ENCODE measurements at regions not wholly inside any gene's neighbourhood (a gene's known extent, or its start where the extent isn't known, plus 50 kb on each side); places are given as distances from the start of the nearest gene placed in this dataset.
"Not testable (repeated sequence)": the region's sequence is repeated elsewhere in the genome, so short reads cannot be mapped to it uniquely, and the experiment has no call there.

DNA sequence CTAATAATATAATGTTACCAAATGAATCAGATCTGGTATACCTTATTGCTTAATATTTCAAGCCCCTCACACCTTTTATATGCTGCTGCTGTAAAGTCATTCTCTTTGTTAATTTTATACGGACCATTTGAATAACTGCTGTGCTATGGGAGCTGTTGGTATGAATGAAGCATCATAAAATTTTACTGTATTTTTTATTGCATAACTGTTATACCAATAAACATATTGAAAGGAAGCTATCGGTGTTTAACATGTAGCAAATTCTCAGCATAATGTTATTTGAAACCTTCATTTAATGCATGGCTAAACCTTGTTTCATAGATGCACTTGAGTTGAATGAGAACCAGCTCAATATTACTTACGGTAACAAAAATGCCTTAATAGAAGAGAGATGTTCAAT lies 1040.3 kb downstream of the SOCS6 start:
- DNase-seq = no peak

DNA sequence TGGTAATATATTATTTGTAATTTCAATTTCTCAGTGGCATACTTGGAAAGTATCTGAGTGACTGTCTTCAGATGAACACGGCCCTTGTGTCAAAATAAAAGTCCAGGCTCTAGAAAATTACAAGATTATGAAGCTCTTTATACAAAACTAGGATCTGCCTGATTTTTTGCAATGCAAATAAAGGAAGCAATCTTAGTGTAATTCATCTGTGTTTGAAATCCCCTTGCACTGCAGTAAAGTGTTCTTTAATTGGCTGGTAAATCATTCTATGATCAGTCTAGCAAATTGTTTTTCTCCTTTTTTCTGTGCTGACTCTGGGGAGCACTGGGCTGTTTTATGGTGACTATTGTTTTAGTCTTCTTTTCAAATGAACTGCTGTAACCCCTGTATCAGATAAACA lies 1039.0 kb downstream of the SOCS6 start:
- DNase-seq = no peak

DNA sequence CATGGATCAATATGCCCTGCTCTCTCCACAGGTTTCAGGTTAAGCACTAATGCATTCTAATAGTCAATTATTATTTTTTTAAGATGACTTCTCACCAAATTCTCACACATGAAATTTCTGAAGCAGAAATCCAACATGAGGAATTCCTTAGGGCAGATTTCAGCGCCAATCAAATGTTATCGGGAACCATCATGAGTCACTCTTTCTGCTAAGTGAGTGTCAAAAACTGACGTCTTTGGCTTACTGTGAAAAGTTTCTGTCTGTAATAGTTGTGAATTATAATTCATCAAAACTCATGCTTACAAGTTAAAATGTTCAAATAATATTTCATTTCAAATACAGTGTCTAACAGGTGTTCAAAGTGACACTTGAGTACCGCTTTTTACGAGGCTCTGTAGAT lies 1038.6 kb downstream of the SOCS6 start:
- DNase-seq = no peak

DNA sequence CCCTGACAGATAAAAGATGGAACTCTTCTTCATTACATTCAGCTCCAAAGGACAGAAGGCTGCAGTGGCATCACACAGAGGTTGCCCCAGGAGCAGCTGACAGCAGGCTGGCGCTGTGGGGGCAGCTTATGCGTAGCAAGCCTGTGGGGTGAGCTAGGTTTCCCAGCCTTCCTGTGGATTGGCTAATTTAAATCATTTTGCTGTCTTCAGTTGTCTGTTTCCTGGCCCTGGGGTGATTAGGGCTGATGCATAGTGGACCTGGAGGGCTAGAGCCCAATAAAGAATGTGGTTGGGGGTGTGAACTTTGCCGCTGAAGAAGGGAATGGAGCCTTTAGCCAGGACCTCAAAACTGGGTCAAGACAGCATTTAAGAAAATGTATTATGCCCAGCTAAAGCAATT lies 1038.0 kb downstream of the SOCS6 start:
- DNase-seq = no peak

DNA sequence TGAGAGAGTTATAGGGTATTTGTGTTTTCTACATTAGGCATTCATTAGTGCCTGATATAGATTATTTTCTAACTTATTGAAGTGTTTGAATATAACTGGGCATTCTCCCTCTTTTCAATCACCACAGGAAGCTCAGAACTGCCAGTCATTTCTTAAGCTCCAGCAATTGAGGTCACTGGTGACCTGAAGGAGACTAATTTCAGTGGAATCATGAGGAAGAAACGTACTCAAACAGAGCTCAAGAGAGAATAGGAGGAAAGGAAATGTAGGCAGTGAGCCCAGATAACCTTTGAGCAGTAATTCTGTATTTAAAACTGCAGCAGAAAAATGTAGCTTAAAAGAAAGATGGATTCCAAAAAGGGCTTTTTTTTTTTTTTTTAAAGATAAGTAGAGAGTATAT lies 1035.5 kb downstream of the SOCS6 start:
- no peak for DNase-seq

DNA sequence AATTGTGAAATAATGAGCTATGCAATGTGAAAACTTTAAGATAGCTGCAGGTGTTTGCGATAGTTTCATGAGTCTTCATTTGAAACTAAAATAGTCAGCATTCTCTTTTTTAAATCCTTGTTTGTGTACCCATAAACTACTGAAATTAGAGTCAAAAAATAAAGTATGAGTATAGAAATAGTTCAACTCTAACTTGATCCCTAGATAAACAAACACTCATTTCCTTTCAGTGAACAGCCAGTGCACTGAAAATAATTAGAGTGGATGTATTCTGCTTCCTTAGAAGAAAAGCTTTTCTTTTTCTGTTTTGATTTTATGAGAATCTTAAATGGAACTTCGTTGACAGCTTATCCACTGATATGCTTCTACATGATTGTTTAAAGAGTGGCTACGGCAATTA lies 1033.4 kb downstream of the SOCS6 start:
- DNase-seq = no peak

DNA sequence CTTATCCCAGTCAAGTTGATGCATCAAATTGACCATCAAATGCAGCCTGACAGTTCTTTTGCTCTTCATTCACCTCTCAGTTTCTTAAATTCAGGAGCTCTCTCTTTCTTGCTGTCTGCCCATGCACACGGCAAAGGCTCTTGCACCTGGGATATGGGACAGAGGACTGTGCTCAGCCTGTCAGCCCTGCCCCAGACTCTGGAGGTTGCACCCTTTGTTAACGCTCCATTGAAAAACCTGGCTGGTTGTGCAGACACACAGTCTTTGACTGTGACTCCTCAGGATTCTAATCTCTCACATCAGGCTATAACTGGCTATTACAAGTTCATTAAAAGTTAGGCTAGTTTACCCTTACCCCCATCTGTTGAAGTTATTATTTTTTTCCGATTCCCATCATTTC lies 1032.5 kb downstream of the SOCS6 start:
- DNase-seq = no peak

DNA sequence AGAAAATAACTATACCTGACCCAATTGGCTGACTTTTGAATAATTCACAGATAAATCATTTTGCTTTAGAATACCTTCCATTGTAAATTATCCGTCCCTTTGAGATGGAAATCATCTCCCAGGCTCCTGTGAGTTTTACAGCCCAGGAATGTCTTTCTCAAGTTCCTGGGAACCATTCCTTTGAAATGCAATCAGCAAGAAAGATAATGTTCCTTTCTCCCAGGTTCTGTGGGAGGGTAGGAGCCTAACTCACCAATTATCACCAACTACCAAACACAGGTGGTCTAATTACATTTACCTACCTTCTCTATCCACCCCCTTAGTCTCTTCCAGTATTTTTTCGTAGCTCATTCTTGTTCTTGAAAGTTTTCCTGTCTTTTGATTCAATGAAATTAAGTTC lies 1016.0 kb downstream of the SOCS6 start:
- no peak for DNase-seq

DNA sequence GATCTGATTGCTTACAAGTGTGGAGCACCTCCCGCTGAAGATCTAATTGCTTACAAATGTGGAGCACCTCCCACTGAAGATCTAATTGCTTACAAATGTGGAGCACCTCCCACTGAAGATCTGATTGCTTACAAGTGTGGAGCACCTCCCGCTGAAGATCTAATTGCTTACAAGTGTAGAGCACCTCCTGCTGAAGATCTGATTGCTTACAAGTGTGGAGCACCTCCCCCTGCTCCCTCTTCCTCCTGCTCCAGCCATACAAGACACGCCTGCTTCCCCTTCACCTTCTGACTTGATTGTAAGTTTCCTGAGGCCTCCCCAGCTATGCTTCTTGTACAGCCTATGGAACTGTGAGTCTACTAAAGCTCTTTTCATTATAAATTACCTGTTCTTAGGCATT lies 1014.9 kb downstream of the SOCS6 start:
- DNase-seq = not testable (repeated sequence)

DNA sequence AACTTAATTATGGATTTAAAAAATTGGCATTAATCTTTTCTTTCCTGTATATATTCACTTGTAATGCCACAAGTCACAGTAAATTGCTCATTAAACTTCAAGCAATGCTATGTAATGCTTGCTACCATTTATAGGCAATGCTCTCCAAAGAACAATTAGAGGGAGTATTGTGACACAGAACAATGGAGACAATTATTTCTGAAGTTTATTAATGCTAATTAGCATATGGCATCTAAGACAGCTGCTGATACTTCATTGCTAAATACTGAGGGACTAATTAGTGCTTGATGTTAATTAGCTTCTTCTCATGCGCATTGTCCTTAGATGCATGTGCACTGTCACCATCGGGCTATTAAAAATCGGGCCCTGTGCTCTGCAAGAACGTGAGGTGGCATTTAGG lies 1012.8 kb downstream of the SOCS6 start:
- no peak for DNase-seq

DNA sequence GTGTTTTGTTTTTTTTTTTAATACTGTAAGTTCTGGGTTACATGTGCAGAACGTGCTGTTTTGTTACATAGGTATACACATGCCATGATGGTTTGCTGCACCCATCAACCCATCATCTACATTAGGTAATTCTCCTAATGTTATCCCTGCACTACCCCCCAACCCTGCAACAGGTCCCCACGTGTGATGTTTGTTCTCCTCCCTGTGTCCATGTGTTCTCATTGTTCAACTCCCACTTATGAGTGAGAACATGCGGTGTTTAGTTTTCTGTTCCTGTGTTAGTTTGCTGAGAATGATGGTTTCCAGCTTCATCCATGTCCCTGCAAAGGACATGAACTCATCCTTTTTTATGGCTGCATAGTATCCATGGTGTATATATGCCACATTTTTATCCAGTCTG lies 1005.4 kb downstream of the SOCS6 start:
- not testable (repeated sequence) for DNase-seq

DNA sequence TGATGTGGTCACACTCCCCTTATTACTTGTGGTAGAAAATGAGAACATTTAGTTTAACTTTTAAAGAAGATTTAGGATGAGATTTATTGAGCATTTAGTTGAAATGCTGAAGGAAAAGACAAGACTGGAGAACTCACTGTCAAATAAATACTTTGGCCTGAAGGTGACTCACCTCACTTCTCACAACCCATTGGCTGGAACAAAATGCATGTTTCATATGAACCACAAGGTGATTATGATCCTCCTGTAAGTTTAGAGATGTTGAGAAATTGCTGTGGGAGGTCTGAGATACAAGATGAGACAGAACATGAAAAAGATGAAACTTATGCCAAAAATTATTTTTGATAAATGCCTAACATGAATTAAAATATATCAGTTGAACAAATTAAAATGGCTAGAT lies 1004.5 kb downstream of the SOCS6 start:
- DNase-seq = no peak

DNA sequence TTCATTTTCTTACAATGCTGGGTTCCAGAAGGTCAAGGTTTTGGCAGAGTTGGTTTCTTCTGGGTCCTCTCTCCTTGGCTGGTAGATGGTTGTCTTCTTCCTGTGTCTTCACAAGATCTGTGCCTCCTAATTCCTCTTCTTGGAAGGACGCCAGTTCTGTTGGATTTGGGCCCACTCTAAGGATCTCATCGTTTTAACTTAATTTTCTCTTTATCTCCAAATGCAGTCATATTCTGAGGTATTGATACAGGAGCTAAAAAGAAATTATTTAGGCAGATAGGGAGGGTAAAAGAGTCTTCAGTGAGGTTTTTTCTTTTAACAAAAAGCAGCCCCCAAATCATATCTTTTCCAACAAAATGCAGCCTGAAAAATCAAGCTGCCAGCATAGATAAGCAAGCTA lies 998.4 kb downstream of the SOCS6 start:
- no peak for DNase-seq

DNA sequence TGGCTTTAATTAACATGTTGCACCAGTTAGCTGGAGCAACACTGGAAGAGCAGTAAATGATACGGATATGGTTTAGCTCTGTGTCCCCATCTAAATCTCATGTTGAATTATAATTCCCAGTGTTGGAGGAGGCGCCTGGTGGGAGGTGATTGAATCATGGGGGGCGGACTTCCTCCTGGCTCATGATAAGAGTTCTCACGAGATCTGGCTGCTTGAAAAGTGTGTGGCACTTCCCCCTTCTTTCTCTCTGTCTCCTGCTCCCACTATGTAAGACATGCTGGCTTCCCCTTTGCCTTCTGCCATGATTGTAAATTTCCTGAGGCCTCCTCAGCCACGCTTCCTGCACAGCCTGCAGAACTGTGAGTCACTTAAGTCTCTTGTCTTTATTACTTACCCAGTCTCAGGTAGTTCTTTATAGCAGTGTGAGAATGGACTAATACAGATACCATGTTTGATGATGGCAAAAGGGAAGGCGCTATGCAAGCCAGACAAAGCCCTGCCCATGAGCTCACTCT lies 963.6 kb downstream of the SOCS6 start:
- DNase-seq = no peak

DNA sequence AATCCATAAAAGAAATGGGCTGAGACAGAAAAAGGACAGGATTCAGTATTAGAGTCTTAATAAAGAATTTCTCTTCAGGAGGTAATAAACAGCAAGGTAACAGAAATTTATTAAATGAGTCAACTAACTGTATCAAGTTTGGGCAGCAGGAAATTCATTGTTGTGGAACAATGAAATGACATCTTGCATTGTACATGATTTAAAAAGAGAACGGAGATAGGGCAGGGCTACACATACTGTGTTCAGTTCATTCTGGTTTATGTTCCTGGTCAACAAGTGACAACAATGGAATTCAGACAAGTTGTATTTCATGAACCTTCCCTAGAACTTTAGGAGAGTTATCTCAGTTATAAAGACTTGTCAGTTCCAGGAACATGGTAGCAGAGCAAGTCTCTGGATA lies 961.3 kb downstream of the SOCS6 start:
- no peak for DNase-seq

DNA sequence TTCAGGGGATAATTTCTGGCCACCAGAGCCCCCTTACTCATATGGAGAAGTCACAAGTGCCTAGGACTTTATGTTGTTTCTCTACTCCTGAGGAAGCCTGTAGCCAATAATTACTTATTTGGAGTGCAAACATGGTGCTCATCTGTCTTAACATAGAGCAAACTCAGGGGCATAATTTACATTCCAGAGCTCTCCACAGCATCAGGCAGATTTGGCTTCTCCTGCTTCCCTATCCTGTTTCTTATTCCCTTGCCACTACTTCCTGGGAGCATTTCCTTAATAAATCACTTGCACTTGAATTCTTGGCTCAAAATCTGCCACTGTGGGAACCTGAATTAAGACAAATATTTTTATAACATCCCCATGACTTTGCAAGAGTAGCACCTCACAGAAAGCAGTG lies 960.9 kb downstream of the SOCS6 start:
- no peak for DNase-seq

DNA sequence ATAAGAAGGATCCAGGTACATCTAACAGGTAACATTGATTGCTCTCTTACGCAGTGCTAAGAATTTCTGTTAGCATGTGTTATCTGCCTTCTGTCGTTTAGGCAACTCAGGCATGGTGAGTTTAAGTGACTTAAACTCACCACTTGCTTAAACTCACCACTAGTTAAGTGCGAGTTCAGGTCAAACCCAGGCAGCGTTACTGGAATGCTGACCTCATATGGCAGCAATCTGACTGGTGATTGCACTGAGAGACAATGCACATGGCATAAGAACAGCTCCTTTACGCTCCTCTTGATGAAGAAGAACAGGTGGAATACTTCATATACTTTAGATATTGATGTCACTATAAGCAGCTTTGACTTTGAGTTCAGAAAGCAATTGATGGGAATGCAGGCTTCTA lies 954.1 kb downstream of the SOCS6 start:
- DNase-seq = no peak

DNA sequence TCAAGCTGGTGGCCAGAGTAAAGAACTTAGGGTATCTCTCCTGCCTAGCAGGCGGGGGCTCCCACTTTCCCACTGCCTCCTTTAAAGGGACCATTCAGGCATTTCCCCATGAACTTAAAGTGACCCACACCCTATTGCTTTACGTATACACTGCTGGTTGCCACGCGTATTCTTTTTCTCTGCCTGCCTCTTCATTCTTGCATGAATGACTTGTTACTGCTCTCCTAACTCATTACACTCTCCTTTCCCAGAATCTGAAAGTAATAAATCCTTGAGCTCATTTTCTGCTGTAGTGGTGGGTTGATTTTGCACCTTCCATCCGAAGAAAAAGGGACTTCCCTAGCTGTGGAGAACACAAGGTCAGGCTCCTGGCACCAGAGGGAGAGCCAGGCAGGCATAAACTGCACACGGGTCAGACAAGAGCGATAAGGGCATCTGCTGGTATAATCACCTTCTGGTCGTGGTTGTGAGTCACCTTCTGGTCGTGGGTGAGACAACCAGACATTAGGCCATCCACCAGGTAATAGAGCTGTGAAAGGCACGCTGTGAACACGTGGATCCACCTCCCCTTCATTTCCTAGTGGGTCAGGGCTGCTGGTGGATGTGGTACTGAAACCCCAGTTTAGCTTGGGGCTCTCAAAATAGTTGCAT lies 950.3 kb downstream of the SOCS6 start:
- DNase-seq = no peak

DNA sequence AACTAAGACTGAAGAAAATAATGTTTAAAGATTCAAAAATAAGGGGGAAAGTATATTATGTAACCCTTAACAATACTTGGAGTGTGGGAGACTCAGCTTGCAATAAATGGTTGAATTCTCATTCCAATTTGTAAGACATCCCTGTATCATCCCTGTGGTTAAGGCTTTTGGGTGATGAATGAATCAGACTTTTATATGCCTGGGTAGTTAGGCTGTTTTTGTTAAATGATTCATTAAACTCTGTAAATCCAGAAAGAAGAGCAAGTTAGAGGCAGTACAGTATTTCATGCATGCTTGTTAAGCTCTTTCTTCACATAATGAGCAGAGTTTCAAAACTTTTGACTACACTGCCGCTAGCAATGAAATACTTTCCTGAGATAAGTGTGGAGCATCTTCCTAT lies 948.8 kb downstream of the SOCS6 start:
- DNase-seq = no peak

DNA sequence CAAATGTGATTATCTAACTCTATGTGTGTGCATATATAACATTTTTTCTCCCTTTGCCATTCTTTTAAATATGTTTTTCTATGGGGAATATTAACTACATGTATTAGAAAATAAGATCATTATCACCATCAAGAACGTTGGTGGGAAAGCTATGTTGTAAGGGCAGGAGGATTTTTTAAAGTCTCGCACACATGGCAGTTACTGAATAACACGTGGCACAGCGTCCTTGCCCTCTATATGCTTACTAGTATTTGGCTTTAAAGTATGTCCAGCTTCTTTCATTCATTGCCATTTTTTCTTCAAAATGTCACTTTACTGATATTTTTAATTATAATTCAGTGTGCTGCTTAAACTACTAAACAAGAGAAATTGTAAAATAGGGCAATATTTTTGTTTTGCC lies 944.3 kb downstream of the SOCS6 start:
- DNase-seq = no peak

DNA sequence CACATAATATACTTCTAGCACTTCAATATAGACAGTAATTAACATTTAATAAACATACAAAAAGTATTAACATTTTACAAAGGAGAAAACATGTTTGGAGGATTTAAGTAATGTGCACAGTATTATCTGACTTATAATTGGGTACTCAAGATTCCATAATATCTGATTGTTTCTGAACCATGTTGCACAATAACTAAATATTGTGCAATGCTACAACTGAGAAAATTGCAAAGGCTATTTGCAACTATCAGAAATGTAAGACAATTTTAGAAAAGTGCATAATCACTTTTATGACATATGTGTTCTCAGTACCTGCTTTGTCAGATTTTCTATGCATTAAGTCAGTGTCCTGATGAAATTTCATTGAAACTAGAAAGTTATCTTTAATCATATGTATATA lies 934.6 kb downstream of the SOCS6 start:
- no peak for DNase-seq

DNA sequence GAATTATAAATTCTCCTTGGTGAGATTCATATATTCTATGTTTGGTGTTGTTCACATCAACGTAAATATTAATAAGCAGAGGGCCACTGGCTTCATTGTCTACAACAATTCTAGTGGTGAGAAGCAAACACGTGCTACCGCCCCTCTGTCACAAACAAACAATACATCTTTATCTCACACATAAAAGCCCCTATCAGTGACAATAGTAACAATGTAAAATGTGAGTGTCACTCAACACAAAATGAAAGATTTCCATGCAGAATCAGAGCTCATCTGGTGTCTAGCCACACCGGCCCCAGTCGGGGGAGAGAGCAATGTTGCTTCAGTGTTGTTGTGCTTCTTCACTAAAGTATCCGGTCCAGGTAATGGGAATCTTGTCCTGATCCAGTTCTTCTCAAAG lies 932.6 kb downstream of the SOCS6 start:
- no peak for DNase-seq

DNA sequence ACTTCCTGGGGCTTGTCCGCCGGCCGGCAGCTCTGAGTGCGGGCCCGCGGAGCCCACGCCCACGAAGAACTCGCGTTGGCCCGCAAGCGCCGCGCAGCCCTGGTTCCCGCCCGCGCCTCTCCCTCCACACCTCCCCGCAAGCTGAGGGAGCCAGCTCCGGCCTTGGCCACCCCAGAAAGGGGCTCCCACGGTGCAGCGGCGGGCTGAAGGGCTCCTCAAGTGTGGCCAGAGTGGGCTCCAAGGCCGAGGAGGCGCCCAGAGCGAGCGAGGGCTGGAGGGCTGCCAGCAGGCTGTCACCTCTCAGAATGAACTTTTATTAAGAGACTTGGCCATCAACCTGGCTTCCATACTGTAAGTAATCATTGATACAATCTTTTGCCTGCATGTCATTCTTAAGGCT lies 923.9 kb downstream of the SOCS6 start:
- DNase-seq = not testable (repeated sequence)

DNA sequence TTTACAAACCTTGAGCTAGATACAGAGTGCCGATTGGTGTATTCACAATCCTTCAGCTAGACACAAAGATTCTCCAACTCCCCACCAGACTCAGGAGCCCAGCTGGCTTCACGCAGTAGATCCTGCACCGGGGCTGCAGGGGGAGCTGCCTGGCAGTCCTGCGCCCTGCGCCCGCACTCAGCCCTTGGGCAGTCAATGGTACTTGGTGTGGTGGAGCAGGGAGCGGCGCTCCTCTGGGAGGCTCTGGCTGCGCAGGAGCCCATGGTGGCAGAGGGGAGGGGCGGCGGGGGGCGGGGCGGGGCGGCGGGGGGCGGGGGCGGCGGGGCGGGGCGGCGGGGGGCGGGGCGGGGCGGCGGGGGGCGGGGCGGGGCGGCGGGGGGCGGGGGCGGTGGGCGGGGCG lies 923.4 kb downstream of the SOCS6 start:
- DNase-seq = no peak

DNA sequence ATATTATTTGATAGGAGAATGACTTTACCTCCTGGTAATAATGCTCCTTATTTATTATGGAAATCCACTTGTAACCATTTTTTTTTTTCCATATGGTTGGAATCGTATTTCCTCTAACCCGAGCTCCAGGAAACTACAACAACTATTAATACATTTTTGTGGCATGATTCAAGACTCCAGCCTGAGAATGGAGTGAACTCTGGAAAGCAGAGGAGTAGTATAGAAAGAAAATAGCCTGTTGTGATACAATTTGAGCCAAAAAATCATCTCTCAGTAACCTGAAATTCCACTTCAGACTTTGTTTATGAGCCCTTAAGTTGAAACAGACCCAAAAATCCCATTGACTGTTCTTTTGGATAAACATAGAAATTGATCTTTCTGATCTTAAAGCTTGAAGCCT lies 921.1 kb downstream of the SOCS6 start:
- no peak for DNase-seq

DNA sequence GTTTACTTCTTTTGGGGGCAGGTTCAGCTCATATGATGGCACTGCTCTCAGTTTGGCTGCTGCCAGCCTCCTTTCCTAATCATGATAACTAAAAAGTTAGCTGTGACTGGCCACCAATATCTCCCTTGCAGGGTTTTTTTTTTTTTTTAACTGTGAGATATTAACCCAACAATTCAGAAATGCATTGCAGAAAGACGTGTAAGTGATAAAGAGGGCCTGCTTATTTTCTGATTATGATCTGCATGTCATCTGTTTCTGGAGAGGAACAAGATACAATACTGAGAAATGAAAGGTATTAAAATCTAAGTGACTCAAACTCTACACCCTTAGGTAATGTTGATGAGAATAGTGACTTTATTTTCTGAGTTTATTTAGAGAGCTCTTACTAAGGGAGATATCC lies 905.6 kb downstream of the SOCS6 start:
- DNase-seq = no peak
